ENCODE measurements at regions not wholly inside any gene's neighbourhood (a gene's known extent, or its start where the extent isn't known, plus 50 kb on each side); places are given as distances from the start of the nearest gene placed in this dataset.

DNA sequence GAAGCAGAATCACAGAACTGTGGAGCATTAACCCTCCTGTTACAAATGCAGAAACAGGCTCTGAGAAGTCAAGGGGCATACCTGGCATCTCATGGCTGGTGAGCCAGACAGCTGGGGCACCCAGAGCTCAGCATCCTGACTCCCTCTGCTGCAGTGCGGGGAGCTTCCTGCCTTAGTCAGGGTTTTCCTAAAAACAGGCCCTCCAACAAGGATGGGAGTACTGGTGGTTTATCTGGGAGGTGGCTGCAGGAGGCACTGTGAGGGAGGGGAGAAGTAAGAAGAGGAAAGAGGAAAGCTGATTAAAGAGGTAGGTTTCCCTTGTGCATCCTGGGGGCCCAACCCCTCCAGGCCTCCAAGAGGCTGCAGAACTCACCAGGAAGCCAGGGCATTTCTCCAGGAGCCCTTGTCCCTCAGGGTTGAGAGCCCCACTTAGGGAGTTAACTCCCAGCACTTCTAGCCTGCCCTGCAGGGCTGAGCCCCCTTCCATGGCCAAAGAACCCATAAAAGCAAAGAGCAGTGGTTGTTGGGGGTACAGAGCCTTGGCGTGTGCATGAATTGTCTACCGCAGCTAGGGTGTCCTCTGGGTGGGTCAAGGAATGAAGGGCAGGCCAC is 261.5 kb upstream of the RPL38 start (continued):
- TF ChIP-seq, protein P1, sequence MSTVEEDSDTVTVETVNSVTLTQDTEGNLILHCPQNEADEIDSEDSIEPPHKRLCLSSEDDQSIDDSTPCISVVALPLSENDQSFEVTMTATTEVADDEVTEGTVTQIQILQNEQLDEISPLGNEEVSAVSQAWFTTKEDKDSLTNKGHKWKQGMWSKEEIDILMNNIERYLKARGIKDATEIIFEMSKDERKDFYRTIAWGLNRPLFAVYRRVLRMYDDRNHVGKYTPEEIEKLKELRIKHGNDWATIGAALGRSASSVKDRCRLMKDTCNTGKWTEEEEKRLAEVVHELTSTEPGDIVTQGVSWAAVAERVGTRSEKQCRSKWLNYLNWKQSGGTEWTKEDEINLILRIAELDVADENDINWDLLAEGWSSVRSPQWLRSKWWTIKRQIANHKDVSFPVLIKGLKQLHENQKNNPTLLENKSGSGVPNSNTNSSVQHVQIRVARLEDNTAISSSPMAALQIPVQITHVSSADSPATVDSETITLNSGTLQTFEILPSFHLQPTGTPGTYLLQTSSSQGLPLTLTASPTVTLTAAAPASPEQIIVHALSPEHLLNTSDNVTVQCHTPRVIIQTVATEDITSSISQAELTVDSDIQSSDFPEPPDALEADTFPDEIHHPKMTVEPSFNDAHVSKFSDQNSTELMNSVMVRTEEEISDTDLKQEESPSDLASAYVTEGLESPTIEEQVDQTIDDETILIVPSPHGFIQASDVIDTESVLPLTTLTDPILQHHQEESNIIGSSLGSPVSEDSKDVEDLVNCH (CRISPR knock-in tag; IDR thresholded peaks at IDR 0.05): no peak
- TF ChIP-seq, protein P2, sequence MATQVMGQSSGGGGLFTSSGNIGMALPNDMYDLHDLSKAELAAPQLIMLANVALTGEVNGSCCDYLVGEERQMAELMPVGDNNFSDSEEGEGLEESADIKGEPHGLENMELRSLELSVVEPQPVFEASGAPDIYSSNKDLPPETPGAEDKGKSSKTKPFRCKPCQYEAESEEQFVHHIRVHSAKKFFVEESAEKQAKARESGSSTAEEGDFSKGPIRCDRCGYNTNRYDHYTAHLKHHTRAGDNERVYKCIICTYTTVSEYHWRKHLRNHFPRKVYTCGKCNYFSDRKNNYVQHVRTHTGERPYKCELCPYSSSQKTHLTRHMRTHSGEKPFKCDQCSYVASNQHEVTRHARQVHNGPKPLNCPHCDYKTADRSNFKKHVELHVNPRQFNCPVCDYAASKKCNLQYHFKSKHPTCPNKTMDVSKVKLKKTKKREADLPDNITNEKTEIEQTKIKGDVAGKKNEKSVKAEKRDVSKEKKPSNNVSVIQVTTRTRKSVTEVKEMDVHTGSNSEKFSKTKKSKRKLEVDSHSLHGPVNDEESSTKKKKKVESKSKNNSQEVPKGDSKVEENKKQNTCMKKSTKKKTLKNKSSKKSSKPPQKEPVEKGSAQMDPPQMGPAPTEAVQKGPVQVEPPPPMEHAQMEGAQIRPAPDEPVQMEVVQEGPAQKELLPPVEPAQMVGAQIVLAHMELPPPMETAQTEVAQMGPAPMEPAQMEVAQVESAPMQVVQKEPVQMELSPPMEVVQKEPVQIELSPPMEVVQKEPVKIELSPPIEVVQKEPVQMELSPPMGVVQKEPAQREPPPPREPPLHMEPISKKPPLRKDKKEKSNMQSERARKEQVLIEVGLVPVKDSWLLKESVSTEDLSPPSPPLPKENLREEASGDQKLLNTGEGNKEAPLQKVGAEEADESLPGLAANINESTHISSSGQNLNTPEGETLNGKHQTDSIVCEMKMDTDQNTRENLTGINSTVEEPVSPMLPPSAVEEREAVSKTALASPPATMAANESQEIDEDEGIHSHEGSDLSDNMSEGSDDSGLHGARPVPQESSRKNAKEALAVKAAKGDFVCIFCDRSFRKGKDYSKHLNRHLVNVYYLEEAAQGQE (IDR thresholded peaks at IDR 0.05; ENCODE audit: borderline replicate concordance in 1 of 2, low read depth in 1 of 2, low read length in 2 of 2): no peak

DNA sequence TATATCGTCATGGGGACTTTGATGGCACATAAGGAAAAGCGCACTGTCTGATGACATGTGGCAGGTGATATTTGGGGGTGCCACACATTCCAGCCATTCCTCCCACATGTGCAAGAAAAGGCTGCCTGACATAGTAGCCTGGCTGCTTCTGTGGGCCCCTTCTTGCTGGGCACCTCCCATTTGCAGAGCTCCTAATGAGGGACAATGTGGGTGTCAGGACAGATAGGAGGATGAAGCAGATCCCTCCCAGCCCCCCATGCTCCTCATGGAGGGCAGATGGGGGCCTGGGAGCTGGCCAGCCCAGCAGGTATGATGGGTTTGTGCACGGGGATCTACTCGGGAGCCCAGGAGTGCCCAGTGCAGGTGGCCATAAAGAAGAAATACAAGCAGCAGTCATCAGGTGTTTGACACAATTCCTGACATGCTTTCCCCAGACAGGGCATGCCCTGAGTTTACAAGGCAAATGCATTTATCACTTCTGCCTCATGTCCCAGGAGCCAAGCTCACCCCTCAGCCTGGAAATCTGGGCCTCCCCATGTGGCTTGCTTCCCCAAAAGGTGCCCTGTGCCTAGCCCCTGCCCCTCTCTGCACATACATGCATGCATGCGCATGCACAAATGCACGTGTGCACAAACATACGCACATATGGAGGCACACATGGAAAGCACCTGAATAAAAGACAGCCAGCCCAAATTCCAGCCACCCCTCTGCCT is 260.6 kb upstream of the RPL38 start:
- CTCF ChIA-PET (ENCODE audit: low intra/inter-chr PET ratio, low total read pairs): no interaction called here
- FAIRE-seq (no peak), ATAC-seq (no peak)
- no peak for TF ChIP-seq ZNF567 (CRISPR knock-in tag; IDR thresholded peaks at IDR 0.05; ENCODE audit: borderline replicate concordance)
- TF ChIP-seq SRSF9 (IDR thresholded peaks at IDR 0.05; ENCODE audit: borderline replicate concordance, insufficient read depth, low read depth, low read length, poor library complexity, severe bottlenecking): no peak
- no peak for TF ChIP-seq KLF9 (CRISPR knock-in tag; IDR thresholded peaks at IDR 0.05; ENCODE audit: low read depth)
- no peak for TF ChIP-seq ZNF557 (CRISPR knock-in tag; IDR thresholded peaks at IDR 0.05)
- TF ChIP-seq RXRA (CRISPR knock-in tag; IDR thresholded peaks at IDR 0.05): no peak
- TF ChIP-seq, protein P3, sequence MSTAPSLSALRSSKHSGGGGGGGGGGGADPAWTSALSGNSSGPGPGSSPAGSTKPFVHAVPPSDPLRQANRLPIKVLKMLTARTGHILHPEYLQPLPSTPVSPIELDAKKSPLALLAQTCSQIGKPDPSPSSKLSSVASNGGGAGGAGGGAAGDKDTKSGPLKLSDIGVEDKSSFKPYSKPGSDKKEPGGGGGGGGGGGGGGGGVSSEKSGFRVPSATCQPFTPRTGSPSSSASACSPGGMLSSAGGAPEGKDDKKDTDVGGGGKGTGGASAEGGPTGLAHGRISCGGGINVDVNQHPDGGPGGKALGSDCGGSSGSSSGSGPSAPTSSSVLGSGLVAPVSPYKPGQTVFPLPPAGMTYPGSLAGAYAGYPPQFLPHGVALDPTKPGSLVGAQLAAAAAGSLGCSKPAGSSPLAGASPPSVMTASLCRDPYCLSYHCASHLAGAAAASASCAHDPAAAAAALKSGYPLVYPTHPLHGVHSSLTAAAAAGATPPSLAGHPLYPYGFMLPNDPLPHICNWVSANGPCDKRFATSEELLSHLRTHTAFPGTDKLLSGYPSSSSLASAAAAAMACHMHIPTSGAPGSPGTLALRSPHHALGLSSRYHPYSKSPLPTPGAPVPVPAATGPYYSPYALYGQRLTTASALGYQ (CRISPR knock-in tag; IDR thresholded peaks at IDR 0.05): no peak
- TF ChIP-seq MAF1 (CRISPR knock-in tag; IDR thresholded peaks at IDR 0.05; ENCODE audit: borderline replicate concordance): no peak
- TF ChIP-seq, protein P4, sequence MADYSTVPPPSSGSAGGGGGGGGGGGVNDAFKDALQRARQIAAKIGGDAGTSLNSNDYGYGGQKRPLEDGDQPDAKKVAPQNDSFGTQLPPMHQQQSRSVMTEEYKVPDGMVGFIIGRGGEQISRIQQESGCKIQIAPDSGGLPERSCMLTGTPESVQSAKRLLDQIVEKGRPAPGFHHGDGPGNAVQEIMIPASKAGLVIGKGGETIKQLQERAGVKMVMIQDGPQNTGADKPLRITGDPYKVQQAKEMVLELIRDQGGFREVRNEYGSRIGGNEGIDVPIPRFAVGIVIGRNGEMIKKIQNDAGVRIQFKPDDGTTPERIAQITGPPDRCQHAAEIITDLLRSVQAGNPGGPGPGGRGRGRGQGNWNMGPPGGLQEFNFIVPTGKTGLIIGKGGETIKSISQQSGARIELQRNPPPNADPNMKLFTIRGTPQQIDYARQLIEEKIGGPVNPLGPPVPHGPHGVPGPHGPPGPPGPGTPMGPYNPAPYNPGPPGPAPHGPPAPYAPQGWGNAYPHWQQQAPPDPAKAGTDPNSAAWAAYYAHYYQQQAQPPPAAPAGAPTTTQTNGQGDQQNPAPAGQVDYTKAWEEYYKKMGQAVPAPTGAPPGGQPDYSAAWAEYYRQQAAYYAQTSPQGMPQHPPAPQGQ (CRISPR knock-in tag; IDR thresholded peaks at IDR 0.05; ENCODE audit: borderline replicate concordance): no peak
- TF ChIP-seq ZNF432 (CRISPR knock-in tag; IDR thresholded peaks at IDR 0.05; ENCODE audit: borderline replicate concordance): no peak

More for the DNA sequence above, 260.6 kb upstream of the RPL38 start:
- Histone ChIP-seq H3K4me3 (replicated peaks in 1 of 3; ENCODE audit: insufficient read depth in 1 of 3, low read depth in 2 of 3, low read length in 3 of 3) (no peak overlapping the region), H4K20me1 (ENCODE audit: insufficient read depth, low read length) (no peaks in the 10 kb centered on the region), H3K4me1 (ENCODE audit: insufficient read depth, low read length) (no peaks in the 10 kb centered on the region), H3K79me2 (ENCODE audit: insufficient read depth, low read length) (no peaks in the 10 kb centered on the region), H3K27ac (ENCODE audit: extremely low read length, insufficient read depth, low read length) (no peak overlapping the region), H3K27me3 (ENCODE audit: control insufficient read depth in 1 of 2, insufficient read depth in 2 of 2, low read length in 2 of 2) (peaks cover 4 to 25% of the 10 kb centered on the region in 2 experiments; a peak in 2 of 5 replicates), H3K4me2 (ENCODE audit: low read depth, low read length) (no peak overlapping the region), H3K36me3 (replicated peaks in 1 of 2; ENCODE audit: control insufficient read depth in 1 of 2, insufficient read depth in 2 of 2, low read length in 2 of 2) (no peaks in the 10 kb centered on the region), H3K9me3 (ENCODE audit: low read length) (no peaks in the 10 kb centered on the region), H3K9ac (ENCODE audit: insufficient read depth, low read depth, low read length) (no peak overlapping the region), H2AFZ (ENCODE audit: low read length) (no peak overlapping the region)
- intact Hi-C loops (cut with micrococcal nuclease; ENCODE audit: unreplicated experiment): no loop called here
- no TSS peak for BruUV-seq (replicated peaks)
- in situ Hi-C loops (cut with HindIII; ENCODE audit: extremely low pct_ligation_motif_present, low pct_unique_long_range_greater_than_20kb): no loop called here
- WGBS (ENCODE audit: low lambda C conversion rate): 18% methylated on average over 6 of the region's 7 CpGs
- no peak for DNase-seq (ENCODE audit: low spot score)
- POLR2A ChIA-PET: no interaction called here

Measured in HepG2 (cell line).